Neural progenitor cell (in vitro differentiated cells): ENCODE measurements at regions not wholly inside any gene's neighbourhood (a gene's known extent, or its start where the extent isn't known, plus 50 kb on each side); places are given as distances from the start of the nearest gene placed in this dataset.

Experiments used
- DNase-seq: peaks from one replicate; pipeline ENCODE4 v3.0.0-alpha.2; 2016; ENCODE audit warnings: low spot score
- H2AFZ ChIP-seq: fragments of 200-600 bp; sonication (generic); replicated peaks from 2 replicates; pipeline ENCODE4 v1.6.1; 2016; ENCODE audit warnings: antibody characterized with exemption
- H3F3A ChIP-seq: fragments of 200-600 bp; sonication (generic); 2 replicates; pipeline ENCODE4 v1.6.1; 2016; ENCODE audit warnings: antibody characterized with exemption, low read depth
- H3K27ac ChIP-seq: fragments of 200-600 bp; sonication (generic); 2 replicates; pipeline ENCODE4 v1.5.1; 2016; ENCODE audit warnings: mild to moderate bottlenecking
- H3K27me3 ChIP-seq: fragments of 200-600 bp; sonication (generic); 2 replicates; pipeline ENCODE4 v1.6.1; 2016; ENCODE audit warnings: mild to moderate bottlenecking, moderate library complexity
- H3K36me3 ChIP-seq: fragments of 200-600 bp; sonication (generic); 2 replicates; pipeline ENCODE4 v1.5.1; 2016
- H3K4me1 ChIP-seq: fragments of 200-600 bp; sonication (generic); 2 replicates; pipeline ENCODE4 v1.6.1; 2016; ENCODE audit warnings: mixed run types
- H3K4me2 ChIP-seq: fragments of 200-600 bp; sonication (generic); 2 replicates; pipeline ENCODE4 v1.6.1; 2016
- H3K4me3 ChIP-seq: fragments of 200-600 bp; sonication (generic); 2 replicates; pipeline ENCODE4 v1.5.1; 2016
- H3K79me2 ChIP-seq: fragments of 200-600 bp; sonication (generic); 2 replicates; pipeline ENCODE4 v1.6.1; 2016; ENCODE audit warnings: low read depth
- H3K9ac ChIP-seq: fragments of 200-600 bp; sonication (generic); 2 replicates; pipeline ENCODE4 v1.6.1; 2016
- H3K9me3 ChIP-seq: fragments of 200-600 bp; sonication (generic); 2 replicates; pipeline ENCODE4 v1.5.1; 2016; ENCODE audit warnings: low read depth
- H4K20me1 ChIP-seq: fragments of 200-600 bp; sonication (generic); 2 replicates; pipeline ENCODE4 v1.6.1; 2016; ENCODE audit warnings: low read depth
- H3K27ac Mint-ChIP-seq: 3 replicates; pipeline ENCODE4 v1.8.0; 2021; ENCODE audit warnings: mixed read lengths
- H3K27me3 Mint-ChIP-seq: 2 replicates; pipeline ENCODE4 v1.8.0; 2022; ENCODE audit warnings: low read depth, mild to moderate bottlenecking, inconsistent platforms, moderate library complexity, mixed read lengths; ENCODE audit not compliant: insufficient read depth
- H3K36me3 Mint-ChIP-seq: 3 replicates; pipeline ENCODE4 v1.8.0; 2021; ENCODE audit warnings: mixed read lengths
- H3K4me1 Mint-ChIP-seq: 3 replicates; pipeline ENCODE4 v1.8.0; 2021; ENCODE audit warnings: mixed read lengths
- H3K4me3 Mint-ChIP-seq: 3 replicates; pipeline ENCODE4 v1.8.0; 2021; ENCODE audit warnings: mild to moderate bottlenecking, moderate library complexity, mixed read lengths
- H3K9me3 Mint-ChIP-seq: 3 replicates; pipeline ENCODE4 v1.8.0; 2020; ENCODE audit warnings: mixed read lengths
- EZH2 ChIP-seq: fragments of 200-600 bp; sonication (generic); IDR thresholded peaks from 2 replicates; pipeline ENCODE4 v1.6.1; 2017; ENCODE audit warnings: antibody characterized with exemption, mild to moderate bottlenecking, moderate library complexity
- EZH2phosphoT487 ChIP-seq: fragments of 200-600 bp; sonication (generic); IDR thresholded peaks from 2 replicates; pipeline ENCODE4 v1.6.1; 2017; ENCODE audit warnings: antibody characterized with exemption
- TF ChIP-seq, protein P1 (sequence below): fragments of 200-600 bp; sonication (generic); IDR thresholded peaks from 2 replicates; pipeline ENCODE4 v1.5.1; 2017; ENCODE audit warnings: antibody characterized with exemption, mild to moderate bottlenecking

GRCh38 chr2:76501641-76502040 lies 790.9 kb upstream of the GCFC2 start:
- Histone ChIP-seq H4K20me1 (no peaks in the 10 kb centered on the region), H3F3A (no peaks in the 10 kb centered on the region), H3K27me3 (no peaks in the 10 kb centered on the region), H3K36me3 (no peaks in the 10 kb centered on the region), H3K4me3 (no peak overlapping the region), H3K9me3 (no peaks in the 10 kb centered on the region), H3K27ac (no peak overlapping the region), H3K79me2 (no peaks in the 10 kb centered on the region), H2AFZ (no peak overlapping the region), H3K4me1 (no peaks in the 10 kb centered on the region), H3K9ac (no peak overlapping the region), H3K4me2 (no peak overlapping the region)
- Mint-ChIP-seq H3K9me3 (no peaks in the 10 kb centered on the region), H3K36me3 (no peaks in the 10 kb centered on the region), H3K27me3 (no peaks in the 10 kb centered on the region), H3K27ac (no peak overlapping the region), H3K4me1 (no peaks in the 10 kb centered on the region), H3K4me3 (no peak overlapping the region)
- no peak for DNase-seq
- TF ChIP-seq EZH2phosphoT487 (no peak), EZH2 (no peak)
- TF ChIP-seq, protein P1, sequence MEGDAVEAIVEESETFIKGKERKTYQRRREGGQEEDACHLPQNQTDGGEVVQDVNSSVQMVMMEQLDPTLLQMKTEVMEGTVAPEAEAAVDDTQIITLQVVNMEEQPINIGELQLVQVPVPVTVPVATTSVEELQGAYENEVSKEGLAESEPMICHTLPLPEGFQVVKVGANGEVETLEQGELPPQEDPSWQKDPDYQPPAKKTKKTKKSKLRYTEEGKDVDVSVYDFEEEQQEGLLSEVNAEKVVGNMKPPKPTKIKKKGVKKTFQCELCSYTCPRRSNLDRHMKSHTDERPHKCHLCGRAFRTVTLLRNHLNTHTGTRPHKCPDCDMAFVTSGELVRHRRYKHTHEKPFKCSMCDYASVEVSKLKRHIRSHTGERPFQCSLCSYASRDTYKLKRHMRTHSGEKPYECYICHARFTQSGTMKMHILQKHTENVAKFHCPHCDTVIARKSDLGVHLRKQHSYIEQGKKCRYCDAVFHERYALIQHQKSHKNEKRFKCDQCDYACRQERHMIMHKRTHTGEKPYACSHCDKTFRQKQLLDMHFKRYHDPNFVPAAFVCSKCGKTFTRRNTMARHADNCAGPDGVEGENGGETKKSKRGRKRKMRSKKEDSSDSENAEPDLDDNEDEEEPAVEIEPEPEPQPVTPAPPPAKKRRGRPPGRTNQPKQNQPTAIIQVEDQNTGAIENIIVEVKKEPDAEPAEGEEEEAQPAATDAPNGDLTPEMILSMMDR = no peak

- H3K4me3 Mint-ChIP-seq = no peak overlapping the region
- Histone ChIP-seq H4K20me1 (no peaks in the 10 kb centered on the region), H3K36me3 (no peaks in the 10 kb centered on the region), H2AFZ (no peak overlapping the region), H3K27ac (no peak overlapping the region), H3K4me1 (no peaks in the 10 kb centered on the region), H3K4me2 (no peak overlapping the region), H3K27me3 (no peaks in the 10 kb centered on the region), H3K9ac (no peak overlapping the region), H3K4me3 (no peak overlapping the region), H3K79me2 (no peaks in the 10 kb centered on the region), H3K9me3 (no peaks in the 10 kb centered on the region), H3F3A (no peaks in the 10 kb centered on the region)
- DNase-seq = no peak
- H3K36me3 Mint-ChIP-seq = no peaks in the 10 kb centered on the region
- no peaks in the 10 kb centered on the region for H3K4me1 Mint-ChIP-seq
- H3K27ac Mint-ChIP-seq = no peak overlapping the region
- H3K9me3 Mint-ChIP-seq = no peaks in the 10 kb centered on the region
- no peaks in the 10 kb centered on the region for H3K27me3 Mint-ChIP-seq
- TF ChIP-seq, protein P1 = no peak
- no peak for TF ChIP-seq EZH2
These were observed 787.6 kb upstream of the GCFC2 start for GRCh38 chr2:76498360-76498759.

GRCh38 chr2:76491503-76491902 lies 780.8 kb upstream of the GCFC2 start:
- H3K9me3 ChIP-seq = no peaks in the 10 kb centered on the region
- no peak overlapping the region for H3K4me2 ChIP-seq
- H3K4me3 ChIP-seq = no peak overlapping the region
- H2AFZ ChIP-seq = no peak overlapping the region
- no peak overlapping the region for H3K9ac ChIP-seq
- H3K27ac Mint-ChIP-seq = no peak overlapping the region
- H4K20me1 ChIP-seq = no peaks in the 10 kb centered on the region
- DNase-seq = no peak
- H3K27me3 Mint-ChIP-seq = no peaks in the 10 kb centered on the region
- TF ChIP-seq, protein P1 = no peak
- TF ChIP-seq EZH2phosphoT487 (no peak), EZH2 (no peak)
- H3K27ac ChIP-seq = no peak overlapping the region
- no peaks in the 10 kb centered on the region for H3K27me3 ChIP-seq
- H3K4me1 ChIP-seq = no peaks in the 10 kb centered on the region
- no peaks in the 10 kb centered on the region for H3K9me3 Mint-ChIP-seq
- H3K79me2 ChIP-seq = no peaks in the 10 kb centered on the region
- no peaks in the 10 kb centered on the region for H3K4me1 Mint-ChIP-seq
- H3F3A ChIP-seq = no peaks in the 10 kb centered on the region
- H3K36me3 ChIP-seq = no peaks in the 10 kb centered on the region
- H3K4me3 Mint-ChIP-seq = no peak overlapping the region
- H3K36me3 Mint-ChIP-seq = no peaks in the 10 kb centered on the region
